ENCODE measurements at regions not wholly inside any gene's neighbourhood (a gene's known extent, or its start where the extent isn't known, plus 50 kb on each side); places are given as distances from the start of the nearest gene placed in this dataset.

GRCh38 chr1:222928212-222928611, 113.4 kb downstream of the DISP1 start:
- no peaks in the 10 kb centered on the region for H3K36me3 Mint-ChIP-seq
- DNase-seq (ENCODE audit: low spot score in 2 of 2) (no peak), ATAC-seq (no peak)
- H3K9me3 Mint-ChIP-seq: no peaks in the 10 kb centered on the region
- no peak overlapping the region for H3K27ac Mint-ChIP-seq

GRCh38 chr1:222930070-222930469, 115.2 kb downstream of the DISP1 start:
- no peaks in the 10 kb centered on the region for H3K9me3 Mint-ChIP-seq
- H3K36me3 Mint-ChIP-seq: no peaks in the 10 kb centered on the region
- DNase-seq (ENCODE audit: low spot score in 2 of 2): no peak
- no peak overlapping the region for H3K27ac Mint-ChIP-seq
- ATAC-seq: no peak

- H3K27ac Mint-ChIP-seq: no peak overlapping the region
- no peaks in the 10 kb centered on the region for H3K9me3 Mint-ChIP-seq
- ATAC-seq: no peak
- DNase-seq (ENCODE audit: low spot score in 2 of 2): no peak
- H3K36me3 Mint-ChIP-seq: no peaks in the 10 kb centered on the region
Observed at GRCh38 chr1:222931023-222931422, 116.2 kb downstream of the DISP1 start.

GRCh38 chr1:222933273-222933672, 118.4 kb downstream of the DISP1 start:
- DNase-seq (ENCODE audit: low spot score in 2 of 2): no peak
- Mint-ChIP-seq H3K36me3 (no peaks in the 10 kb centered on the region), H3K27ac (no peak overlapping the region), H3K9me3 (no peaks in the 10 kb centered on the region)
- ATAC-seq: no peak

GRCh38 chr1:222935239-222935900, 120.5 kb downstream of the DISP1 start:
- ATAC-seq: no peak
- Mint-ChIP-seq H3K27ac (no peak overlapping the region), H3K36me3 (no peaks in the 10 kb centered on the region), H3K9me3 (no peaks in the 10 kb centered on the region)
- no peak for DNase-seq (ENCODE audit: low spot score in 2 of 2)

GRCh38 chr1:222936042-222936441, 121.2 kb downstream of the DISP1 start:
- ATAC-seq: no peak
- no peaks in the 10 kb centered on the region for H3K36me3 Mint-ChIP-seq
- H3K27ac Mint-ChIP-seq: no peak overlapping the region
- no peaks in the 10 kb centered on the region for H3K9me3 Mint-ChIP-seq
- DNase-seq (ENCODE audit: low spot score in 2 of 2): no peak

GRCh38 chr1:222938986-222939385, 124.1 kb downstream of the DISP1 start:
- H3K36me3 Mint-ChIP-seq: no peaks in the 10 kb centered on the region
- no peaks in the 10 kb centered on the region for H3K9me3 Mint-ChIP-seq
- ATAC-seq: no peak

GRCh38 chr1:222940095-222940494, 125.3 kb downstream of the DISP1 start:
- Mint-ChIP-seq H3K36me3 (peaks cover 0 to 5% of the 10 kb centered on the region in 2 donors), H3K27ac (no peak overlapping the region), H3K9me3 (no peaks in the 10 kb centered on the region)
- ATAC-seq (no peak), DNase-seq (ENCODE audit: low spot score in 2 of 2) (no peak)

More at GRCh38 chr1:222938986-222939385, 124.1 kb downstream of the DISP1 start:
- H3K27ac Mint-ChIP-seq: no peak overlapping the region
- no peak for DNase-seq (ENCODE audit: low spot score in 2 of 2)

GRCh38 chr1:222940906-222941305, 126.1 kb downstream of the DISP1 start:
- no peaks in the 10 kb centered on the region for H3K9me3 Mint-ChIP-seq
- H3K27ac Mint-ChIP-seq: no peak overlapping the region
- DNase-seq (ENCODE audit: low spot score in 2 of 2) (no peak), ATAC-seq (no peak)
- peaks cover 0 to 5% of the 10 kb centered on the region in 2 donors for H3K36me3 Mint-ChIP-seq

GRCh38 chr1:222941425-222941824, 126.6 kb downstream of the DISP1 start:
- no peak for ATAC-seq
- Mint-ChIP-seq H3K9me3 (no peaks in the 10 kb centered on the region), H3K36me3 (peaks cover 0 to 5% of the 10 kb centered on the region in 2 donors), H3K27ac (no peak overlapping the region)
- no peak for DNase-seq (ENCODE audit: low spot score in 2 of 2)

GRCh38 chr1:222946436-222946835, 131.6 kb downstream of the DISP1 start:
- Mint-ChIP-seq H3K36me3 (peaks cover 0 to 5% of the 10 kb centered on the region in 2 donors), H3K9me3 (no peaks in the 10 kb centered on the region), H3K27ac (peak overlapping the region in 1 of 2 donors; percentile 13)
- ATAC-seq (no peak), DNase-seq (ENCODE audit: low spot score in 2 of 2) (no peak)

GRCh38 chr1:222948079-222948478, 133.2 kb downstream of the DISP1 start:
- DNase-seq (ENCODE audit: low spot score in 2 of 2) (no peak), ATAC-seq (peak in 1 of 2 donors; percentile 30)
- Mint-ChIP-seq H3K27ac (no peak overlapping the region), H3K36me3 (peaks cover 0 to 5% of the 10 kb centered on the region in 2 donors), H3K9me3 (no peaks in the 10 kb centered on the region)

GRCh38 chr1:222950892-222951291, 136.1 kb downstream of the DISP1 start:
- ATAC-seq: no peak
- no peaks in the 10 kb centered on the region for H3K9me3 Mint-ChIP-seq
- H3K27ac Mint-ChIP-seq: no peak overlapping the region
- H3K36me3 Mint-ChIP-seq: no peaks in the 10 kb centered on the region
- no peak for DNase-seq (ENCODE audit: low spot score in 2 of 2)

- Mint-ChIP-seq H3K27ac (no peak overlapping the region), H3K36me3 (no peaks in the 10 kb centered on the region), H3K9me3 (no peaks in the 10 kb centered on the region)
- no peak for ATAC-seq
- DNase-seq (ENCODE audit: low spot score in 2 of 2): no peak
Observed at GRCh38 chr1:222953585-222953984, 138.7 kb downstream of the DISP1 start.

- DNase-seq (ENCODE audit: low spot score in 2 of 2) (no peak), ATAC-seq (no peak)
- Mint-ChIP-seq H3K36me3 (peaks cover 6 to 10% of the 10 kb centered on the region in 2 donors), H3K9me3 (peaks cover 5 to 9% of the 10 kb centered on the region in 2 donors), H3K27ac (no peak overlapping the region)
Observed at GRCh38 chr1:222955964-222956363, 141.1 kb downstream of the DISP1 start.

GRCh38 chr1:222956601-222957000, 141.8 kb downstream of the DISP1 start:
- DNase-seq (ENCODE audit: low spot score in 2 of 2): no peak
- ATAC-seq: no peak
- Mint-ChIP-seq H3K36me3 (peaks cover 6 to 10% of the 10 kb centered on the region in 2 donors), H3K27ac (no peak overlapping the region), H3K9me3 (peaks cover 5 to 13% of the 10 kb centered on the region in 2 donors)

GRCh38 chr1:222967466-222968240, 152.8 kb downstream of the DISP1 start:
- H3K27ac Mint-ChIP-seq: no peak overlapping the region
- no peaks in the 10 kb centered on the region for H3K9me3 Mint-ChIP-seq
- no peaks in the 10 kb centered on the region for H3K36me3 Mint-ChIP-seq
- DNase-seq (ENCODE audit: low spot score in 2 of 2) (no peak), ATAC-seq (no peak)

- Mint-ChIP-seq H3K9me3 (no peaks in the 10 kb centered on the region), H3K27ac (no peak overlapping the region), H3K36me3 (no peaks in the 10 kb centered on the region)
- no peak for ATAC-seq
- DNase-seq (ENCODE audit: low spot score in 2 of 2): no peak
Observed at GRCh38 chr1:222970040-222970439, 155.2 kb downstream of the DISP1 start.

Measured in activated naive CD4-positive, alpha-beta T cell treated with anti-CD3 and anti-CD28 coated beads, Interleukin-2, amount 50 U/mL, for 72 hours (primary cell).